ENCODE measurements at regions not wholly inside any gene's neighbourhood (a gene's known extent, or its start where the extent isn't known, plus 50 kb on each side); places are given as distances from the start of the nearest gene placed in this dataset.

DNA sequence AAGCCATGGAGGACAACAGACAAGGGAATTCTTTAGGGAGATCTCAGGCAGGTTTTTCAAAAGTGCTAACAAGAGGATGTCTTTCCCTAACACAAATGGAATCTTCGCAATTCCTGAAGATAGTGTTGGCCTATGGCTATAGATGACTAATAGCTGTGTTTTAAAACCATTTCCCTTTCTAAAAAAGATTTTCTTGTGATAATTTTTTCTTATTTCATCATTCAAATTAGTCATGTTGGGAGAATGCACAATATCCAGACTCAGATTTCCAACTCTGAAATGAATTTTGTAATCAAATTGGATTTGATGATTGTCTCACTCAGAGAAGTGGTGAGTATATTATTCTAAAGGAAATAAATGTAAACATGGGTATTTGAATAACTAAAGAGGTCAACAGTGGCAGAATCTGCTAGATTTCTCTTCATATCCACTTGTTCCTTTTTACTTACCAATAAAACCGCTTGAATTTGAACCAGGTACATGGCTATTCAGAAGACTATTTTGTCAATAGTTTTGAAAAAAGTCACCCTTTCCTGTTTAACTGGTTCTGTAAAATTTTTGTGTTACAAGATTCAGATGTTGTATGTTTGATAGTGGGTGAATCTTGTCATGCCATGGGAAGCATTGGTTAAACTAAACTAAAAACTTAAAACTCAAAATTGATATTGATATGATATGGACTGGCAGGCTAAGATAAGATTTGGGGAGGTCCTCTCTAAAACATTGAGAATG is 1223.7 kb upstream of the EYS start:
- TF ChIP-seq, protein P1, sequence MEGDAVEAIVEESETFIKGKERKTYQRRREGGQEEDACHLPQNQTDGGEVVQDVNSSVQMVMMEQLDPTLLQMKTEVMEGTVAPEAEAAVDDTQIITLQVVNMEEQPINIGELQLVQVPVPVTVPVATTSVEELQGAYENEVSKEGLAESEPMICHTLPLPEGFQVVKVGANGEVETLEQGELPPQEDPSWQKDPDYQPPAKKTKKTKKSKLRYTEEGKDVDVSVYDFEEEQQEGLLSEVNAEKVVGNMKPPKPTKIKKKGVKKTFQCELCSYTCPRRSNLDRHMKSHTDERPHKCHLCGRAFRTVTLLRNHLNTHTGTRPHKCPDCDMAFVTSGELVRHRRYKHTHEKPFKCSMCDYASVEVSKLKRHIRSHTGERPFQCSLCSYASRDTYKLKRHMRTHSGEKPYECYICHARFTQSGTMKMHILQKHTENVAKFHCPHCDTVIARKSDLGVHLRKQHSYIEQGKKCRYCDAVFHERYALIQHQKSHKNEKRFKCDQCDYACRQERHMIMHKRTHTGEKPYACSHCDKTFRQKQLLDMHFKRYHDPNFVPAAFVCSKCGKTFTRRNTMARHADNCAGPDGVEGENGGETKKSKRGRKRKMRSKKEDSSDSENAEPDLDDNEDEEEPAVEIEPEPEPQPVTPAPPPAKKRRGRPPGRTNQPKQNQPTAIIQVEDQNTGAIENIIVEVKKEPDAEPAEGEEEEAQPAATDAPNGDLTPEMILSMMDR (conservative IDR thresholded peaks at IDR 0.05), result no peak
- no peak for TF ChIP-seq EZH2 (IDR thresholded peaks at IDR 0.05; ENCODE audit: low read depth)

Data from PC-9 (cell line).